HG03354 (cell line): ENCODE measurements at regions not wholly inside any gene's neighbourhood (a gene's known extent, or its start where the extent isn't known, plus 50 kb on each side); places are given as distances from the start of the nearest gene placed in this dataset.

ENCODE experiments used
- ATAC-seq: cut with Tn5 transposase; IDR thresholded peaks from one replicate; pipeline ENCODE4 v1.9.1; 2021; ENCODE audit warnings: mild to moderate bottlenecking; ENCODE audit not compliant: unreplicated experiment, poor library complexity, severe bottlenecking

DNA sequence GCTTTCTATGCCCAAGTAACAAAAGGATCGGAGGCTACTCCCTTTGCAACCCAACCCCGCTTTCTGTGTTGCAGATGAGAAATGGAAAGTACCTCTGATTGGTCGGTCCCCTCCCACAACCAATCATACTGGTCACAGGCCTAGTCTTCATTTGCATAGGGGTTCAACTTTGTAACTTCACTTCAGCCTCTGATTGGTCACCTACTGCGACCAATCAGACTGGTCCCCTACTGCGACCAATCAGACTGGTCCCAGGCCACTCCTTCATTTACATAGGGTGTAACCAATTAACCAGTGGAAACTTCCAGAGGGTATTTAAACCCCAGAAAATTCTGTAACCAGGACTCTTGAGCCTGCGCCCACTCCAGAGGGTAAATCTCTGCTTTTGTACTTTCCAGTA lies 906.4 kb upstream of the TMEM132C start:
- ATAC-seq: no peak

DNA sequence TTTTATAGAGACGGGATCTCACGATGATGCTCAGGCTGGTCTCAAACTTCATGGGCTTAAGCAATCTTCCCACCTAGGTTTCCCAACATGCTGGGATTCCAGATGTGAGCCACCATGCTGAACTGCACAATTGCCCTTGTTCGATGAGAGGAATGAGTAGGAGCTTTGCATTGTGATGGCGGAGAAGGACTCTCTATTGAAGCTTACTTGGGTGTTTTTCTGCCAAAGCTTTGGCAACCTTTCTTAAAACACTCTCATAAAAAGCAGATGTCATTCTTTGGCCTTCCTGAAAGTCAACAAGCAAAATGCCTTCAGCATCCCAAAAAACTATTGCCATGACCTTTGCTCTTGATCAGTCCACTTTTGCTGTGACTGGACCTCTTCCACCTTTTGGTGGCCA lies 904.8 kb upstream of the TMEM132C start:
- ATAC-seq: no peak

DNA sequence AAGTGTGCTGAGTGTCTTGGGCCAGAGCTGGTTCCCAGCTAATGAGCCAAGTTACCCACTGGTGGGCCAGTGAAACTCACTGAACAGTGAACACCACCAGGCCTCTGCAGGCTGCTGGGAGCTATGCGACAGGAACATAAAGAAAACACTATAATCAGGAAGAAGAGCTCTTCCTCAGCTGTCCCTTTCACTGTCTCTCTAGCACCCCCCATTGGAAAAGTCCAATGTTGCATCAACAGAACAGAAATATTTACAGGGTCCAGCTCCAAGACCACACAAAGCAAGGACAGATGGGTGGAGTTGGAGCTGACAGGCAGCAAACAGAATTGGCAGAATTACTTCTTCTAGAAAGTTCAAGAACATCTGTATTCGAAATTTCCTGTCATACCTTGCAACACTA lies 903.6 kb upstream of the TMEM132C start:
- no peak for ATAC-seq

DNA sequence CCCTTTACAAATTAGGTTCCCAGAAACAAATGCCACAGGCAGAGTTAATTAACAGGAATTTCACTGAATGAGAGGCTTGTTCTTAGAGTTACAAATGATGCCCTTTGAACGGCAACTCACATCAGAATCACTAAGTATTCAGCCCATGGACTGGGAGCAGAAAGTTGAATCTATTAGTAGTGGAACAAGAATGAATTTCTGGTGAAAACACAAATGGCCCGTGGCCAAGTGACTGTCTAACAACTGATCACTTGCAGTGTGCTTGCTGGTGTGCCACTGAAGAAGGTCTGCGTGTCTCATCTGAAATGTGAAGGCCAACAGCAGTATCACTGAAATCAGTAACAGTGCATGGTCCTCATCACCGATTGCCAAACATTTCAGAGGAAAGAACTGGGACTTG lies 893.4 kb upstream of the TMEM132C start:
- ATAC-seq: no peak

DNA sequence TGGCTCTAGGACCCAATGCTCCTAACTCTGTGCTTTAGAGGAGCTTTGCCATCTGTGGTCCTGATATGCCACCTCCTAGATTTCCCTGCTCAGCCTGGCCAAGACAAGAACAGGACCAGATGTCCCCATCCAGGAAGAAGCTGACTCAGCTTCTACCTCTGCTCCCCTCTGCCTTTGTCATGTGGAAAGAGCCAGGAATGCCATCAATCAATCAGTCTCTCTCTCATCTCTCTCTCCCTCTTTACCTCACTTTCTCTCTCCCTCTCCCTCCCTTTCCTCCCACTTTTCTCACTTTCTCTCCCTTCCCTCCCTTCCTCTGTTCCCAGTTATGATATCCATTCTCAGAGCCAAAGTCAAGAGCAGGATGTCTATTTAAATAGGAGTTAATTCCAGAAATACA lies 892.5 kb upstream of the TMEM132C start:
- ATAC-seq: no peak

DNA sequence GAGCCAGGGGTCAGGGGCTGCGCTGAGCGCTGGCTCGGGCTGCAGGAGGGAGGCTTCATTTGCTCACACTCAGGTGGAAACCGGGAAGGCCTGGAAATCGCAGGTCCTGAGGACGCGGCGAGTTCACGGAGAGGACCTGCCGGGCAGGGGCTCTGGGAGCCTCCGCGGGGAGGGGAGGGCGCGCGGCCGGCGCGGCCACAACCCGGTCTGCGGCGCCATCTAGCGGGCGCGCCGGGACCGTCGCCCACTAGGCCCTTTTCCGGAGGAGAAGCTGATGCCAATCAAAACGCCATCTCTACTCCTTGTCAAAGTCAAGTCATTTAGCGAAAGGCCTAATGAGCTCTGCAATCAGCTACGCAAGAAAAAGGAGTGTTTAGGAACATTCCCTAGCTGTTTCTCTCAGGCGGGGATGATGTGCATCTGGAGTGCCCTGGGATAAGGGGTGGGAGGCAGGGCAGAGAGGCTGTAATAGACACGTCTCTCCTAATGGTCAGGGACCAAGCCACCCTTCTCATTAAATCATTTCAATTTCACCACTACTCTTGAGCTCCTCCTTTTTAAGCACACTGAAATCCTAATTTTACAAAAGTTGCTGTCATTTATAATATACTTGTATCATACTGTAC lies 885.8 kb upstream of the TMEM132C start:
- peak; percentile 90 for ATAC-seq

DNA sequence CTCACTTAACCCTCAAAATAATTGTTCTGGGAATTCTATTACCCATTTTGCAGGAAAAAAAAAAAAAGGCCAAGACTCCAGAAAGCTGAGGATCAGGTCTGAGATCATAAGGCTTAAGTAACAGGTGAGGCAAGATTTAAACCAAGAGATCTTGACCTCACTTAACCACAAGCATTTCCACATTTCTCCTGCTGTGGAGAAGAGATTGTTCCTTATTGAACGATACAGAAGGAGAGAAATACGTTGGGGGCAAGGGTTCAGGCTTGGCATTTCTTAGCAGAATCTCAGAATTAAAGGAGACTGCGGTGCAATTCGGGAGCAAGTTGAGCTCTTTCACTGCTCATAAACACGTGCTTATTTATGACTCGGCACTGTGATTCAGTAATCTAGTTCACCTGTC lies 885.3 kb upstream of the TMEM132C start:
- no peak for ATAC-seq

DNA sequence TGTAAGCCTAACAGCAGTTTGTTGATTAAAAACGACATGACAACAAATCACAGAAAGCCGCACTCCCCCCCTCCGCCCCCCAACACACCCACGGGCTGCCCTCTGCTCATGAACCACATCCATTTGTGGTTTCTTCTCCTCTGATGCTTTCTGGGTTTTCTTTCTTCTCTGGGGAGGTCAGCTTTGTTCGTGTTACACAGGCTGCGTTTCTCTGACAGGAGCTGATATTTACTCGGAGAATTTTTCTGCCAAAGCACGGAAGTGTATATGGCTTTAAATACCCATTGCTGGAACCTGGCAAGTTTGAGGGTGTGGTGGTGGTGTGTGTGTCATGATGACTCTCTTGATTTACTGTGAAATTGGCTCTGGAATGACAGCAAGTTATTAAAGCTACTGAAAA lies 883.7 kb upstream of the TMEM132C start:
- ATAC-seq: no peak

DNA sequence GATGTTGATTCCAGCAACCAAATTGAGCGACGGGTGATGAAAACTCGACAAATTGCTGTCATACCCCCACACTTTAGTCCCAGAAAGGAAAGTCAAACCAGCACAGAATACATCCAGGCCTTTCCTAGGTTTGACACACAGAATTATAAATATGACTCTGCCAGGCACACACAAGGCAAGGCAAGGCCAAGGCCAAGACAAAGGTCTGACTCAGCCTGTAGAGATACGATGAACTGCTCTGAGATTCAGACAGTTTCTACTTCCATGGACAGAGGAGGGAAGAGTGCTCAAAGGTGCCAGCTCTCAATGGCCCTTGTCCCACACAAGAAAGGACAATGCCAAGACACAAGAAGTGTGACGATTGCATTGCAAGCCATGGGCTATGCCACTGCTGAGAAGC lies 880.2 kb upstream of the TMEM132C start:
- no peak for ATAC-seq

DNA sequence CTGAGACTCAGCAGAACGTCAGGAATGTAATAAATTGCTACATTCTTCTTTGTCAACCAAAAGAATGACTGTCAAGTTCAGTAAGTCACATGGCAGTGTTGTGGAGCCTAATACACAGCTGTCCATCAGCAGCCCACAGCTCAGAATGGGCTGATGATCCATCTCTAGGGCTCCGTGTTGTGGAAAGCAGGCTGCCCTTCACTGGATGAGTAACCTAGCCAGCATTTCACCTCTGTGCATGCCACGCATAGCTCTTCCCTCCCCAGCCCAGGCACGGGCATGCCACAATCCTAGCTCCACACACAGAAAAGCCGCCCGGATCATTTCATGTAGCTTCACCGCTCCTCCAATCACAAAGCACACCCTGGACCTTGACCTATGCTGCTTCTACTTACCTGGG lies 878.0 kb upstream of the TMEM132C start:
- ATAC-seq: no peak

DNA sequence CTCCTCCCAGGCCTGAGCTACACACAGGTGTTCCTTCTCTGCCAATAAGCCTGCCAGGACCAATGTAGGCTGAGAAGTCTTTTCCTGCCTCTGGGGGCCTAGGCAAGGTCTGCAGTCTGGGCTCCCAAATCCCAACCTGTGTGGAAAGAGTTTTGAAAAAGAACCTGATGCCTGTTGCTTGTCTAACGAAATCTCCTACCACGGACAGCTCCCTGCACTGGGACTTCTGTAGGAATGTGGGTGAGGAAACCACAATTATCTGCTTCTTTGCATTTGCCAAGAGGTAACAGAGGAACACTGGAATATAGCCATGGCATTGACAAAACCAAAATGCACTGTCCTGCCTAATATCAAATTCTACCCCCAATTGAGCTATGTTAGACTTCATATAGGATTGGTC lies 877.0 kb upstream of the TMEM132C start:
- no peak for ATAC-seq

DNA sequence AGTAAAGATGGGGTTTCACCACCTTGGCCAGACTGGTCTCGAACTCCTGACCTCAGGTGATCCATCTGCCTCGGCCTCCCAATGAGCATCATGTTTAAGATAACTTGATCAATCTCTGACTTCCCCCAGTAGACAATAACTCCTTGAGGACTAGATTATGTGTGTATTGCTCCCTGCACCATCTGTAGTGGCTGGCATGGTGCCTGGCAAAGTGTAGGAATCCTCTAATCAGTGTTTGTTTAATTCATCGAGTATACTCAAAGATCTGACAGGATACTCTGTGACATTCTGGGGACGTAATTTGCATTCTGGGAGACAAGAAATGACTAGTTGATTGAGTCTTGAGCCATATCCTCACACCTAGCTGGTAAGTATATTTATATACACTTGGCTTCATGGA lies 873.5 kb upstream of the TMEM132C start:
- no peak for ATAC-seq

DNA sequence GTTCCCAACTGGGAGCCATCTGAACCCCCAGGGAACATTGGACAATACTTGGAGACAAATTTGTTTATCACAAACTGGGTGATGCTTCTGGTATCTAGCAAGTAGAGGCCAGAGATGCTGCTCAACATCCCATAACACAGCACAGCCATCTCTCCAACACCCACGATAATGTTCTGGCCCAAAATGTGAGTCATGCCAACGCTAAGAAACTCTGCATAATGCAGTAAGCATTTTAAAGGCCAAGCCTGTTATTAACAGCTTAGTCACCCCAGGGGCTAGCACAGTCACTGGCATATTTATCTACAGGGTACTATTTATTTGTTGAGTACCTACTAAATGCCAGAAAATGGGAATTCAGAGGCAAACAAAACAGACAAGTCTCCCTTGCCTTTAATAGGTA lies 873.1 kb upstream of the TMEM132C start:
- no peak for ATAC-seq

DNA sequence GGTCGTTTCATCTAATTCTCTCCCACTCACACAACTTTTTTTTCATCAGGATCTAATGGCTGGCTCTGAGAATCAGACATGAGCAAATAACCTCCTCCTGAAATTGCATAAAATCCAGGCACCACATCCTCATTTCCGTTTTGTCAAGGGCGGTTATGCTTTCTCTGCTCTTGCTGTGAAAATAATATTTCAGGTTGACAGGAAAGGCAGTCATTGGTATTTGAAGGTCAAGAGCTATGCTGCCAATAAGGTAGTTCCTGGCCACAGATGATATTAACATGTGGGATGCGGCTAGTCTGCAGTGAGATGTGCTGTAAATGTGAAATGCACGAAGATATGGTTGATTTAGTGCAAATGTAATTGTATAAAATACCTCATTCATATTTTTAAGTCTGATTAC lies 870.2 kb upstream of the TMEM132C start:
- ATAC-seq: no peak

DNA sequence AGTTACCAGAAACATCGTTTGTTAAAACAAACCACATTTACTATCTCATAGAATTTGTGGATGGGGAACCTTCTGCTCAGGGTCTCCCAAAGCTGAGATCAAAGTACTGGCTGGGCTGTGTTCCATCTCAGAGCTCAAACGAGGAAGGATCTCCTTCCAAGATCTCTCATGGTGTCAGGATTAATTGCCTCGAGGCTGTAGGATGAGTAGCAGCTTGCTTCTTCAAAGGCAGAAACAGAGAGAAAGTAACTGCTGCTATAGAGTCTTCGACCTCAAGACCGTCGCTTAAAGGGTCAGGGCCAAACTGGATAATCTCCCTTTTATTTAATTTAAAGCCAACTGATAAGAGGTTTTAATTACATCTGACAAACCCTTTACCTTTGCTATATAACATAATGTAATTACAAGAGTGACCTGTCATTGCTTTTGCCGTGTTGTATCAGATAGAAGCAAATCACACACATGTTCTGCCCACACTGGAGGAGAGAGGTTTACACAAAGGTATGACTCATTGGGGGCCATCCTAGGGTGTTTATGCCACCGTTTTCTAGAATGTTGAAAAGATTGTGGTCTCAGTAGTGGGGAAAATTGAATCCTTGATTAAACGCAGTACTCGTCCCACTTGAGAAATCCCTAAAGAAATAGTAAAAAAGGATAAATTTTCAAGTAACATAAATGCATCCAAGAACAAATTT lies 868.8 kb upstream of the TMEM132C start:
- no peak for ATAC-seq

DNA sequence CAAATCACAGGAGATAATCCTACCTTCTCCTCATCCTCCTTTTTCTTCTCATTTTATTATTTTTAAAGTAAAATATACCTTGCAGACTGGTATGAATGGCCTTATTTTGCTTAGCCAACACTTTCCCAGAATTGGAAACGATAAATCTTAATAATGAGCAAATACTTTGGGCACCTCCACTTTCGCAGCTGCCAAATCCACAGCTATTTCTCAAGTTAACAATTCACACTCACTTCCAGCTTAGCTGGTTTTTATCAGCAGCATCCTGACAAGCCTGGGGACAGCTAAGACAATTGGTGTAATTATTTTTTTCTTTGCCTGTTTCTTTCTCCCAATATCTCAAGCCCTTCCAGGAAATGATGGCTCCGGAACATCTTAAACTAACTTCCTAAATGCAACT lies 867.5 kb upstream of the TMEM132C start:
- ATAC-seq: no peak

DNA sequence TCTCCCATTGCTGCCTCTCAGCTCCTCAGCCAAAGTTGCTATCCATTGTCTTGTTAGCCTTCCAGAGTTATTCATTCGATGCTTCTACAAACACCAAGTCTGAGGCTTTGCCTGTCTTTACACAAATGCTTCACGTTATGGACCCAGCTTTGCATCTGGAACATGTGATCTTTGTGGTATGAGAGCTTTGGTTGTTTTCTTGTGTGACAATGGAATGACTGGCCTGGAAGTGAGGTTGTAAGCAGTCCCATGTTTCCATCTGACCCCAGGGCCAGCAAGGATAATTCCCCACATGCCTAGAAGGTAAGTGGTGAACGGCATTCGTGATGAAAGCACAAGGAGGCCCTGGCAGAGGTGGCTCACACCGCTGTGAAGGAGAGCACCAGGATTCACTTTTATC lies 866.7 kb upstream of the TMEM132C start:
- no peak for ATAC-seq

DNA sequence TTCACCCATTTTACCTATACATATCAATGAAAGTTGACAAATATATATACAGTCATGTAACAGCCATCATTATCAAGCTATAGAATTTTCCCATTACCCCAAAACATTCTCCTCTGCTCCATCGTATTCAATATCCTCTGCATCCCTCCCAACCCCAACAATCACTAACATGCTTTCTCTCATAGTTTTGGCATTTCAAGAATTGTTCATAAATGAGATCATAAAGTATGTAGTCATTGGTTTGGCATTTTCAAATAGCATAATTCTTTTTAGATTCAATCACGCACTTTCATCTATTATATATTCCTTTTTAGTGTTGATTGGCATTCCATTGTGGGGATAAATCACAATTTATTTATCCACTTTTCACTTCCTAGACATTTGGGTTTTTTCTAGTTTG lies 866.0 kb upstream of the TMEM132C start:
- no peak for ATAC-seq

DNA sequence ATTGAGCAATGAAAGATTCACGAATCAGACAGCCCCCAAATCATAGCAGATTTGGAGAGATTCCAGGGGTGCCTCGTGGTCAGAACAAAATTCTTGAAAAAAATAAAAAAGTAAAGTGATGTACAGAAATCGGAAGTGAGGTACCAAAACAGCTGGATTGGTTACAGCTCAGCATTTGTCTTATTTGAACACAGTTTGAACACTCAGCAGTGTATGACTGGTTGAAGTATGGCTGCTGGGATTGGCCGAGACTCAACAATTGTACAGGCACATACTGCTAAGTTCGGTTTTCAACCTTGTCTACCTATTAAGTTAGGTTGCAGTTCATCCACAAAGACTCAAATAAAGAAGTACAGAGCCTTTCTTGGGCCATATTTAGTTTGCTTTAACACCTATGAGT lies 865.4 kb upstream of the TMEM132C start:
- ATAC-seq: no peak

DNA sequence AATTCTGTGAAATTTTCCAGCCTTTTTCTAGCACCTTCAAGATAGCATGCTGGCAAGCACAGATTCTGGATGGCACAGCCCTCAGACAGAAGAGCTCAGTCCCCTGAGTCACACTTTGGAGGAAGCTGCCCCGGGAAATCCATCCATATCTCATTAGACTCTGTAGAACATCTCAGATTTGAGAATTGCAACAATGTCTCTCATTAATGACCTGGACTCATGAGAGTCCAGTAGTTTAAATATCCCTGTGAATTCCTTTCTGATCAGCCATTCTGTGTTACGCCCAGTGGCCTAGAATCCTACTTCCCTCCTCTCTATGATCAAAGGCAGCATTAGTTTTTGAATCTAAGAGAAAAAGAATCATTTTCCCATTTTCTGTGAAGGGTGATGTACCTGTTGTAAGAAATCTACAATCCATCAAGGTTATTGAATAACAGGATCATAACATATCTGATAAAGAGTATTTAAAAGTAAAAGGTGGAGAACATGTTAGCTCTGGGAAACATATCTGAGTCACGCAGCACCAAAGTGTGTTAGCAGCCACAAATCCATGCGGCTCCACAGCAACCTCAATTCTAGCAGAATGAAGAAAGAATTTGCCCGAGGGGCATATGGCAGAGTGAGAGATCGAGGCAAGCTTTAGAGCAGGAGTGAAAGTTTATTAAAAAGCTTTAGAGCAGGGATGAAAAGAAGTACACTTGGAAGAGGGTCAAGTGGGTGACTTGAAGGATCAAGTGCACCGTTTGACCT lies 855.6 kb upstream of the TMEM132C start:
- ATAC-seq: no peak

DNA sequence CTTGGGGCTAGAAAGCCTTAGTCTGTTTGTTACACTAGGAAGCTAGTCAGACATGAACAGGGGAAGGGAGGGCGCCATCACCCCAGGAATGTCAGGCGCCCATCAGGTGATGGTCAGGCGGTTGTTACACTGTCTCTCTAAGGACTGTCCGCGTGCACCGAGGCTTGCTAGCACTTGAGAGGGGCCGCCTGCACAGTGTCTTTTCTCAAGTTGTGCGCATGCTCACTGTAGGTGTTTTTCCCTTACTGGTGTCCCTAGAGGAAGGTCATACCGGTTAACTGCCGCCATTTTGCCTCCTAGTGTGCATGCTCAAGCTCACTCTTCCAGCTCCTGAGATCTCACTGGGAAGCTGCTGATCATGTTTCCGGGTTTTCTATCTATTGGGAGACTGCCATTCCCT lies 855.0 kb upstream of the TMEM132C start:
- ATAC-seq: no peak
